Ovary (tissue), 3 donors: ENCODE measurements at regions not wholly inside any gene's neighbourhood (a gene's known extent, or its start where the extent isn't known, plus 50 kb on each side); places are given as distances from the start of the nearest gene placed in this dataset.
"Not testable (repeated sequence)": the region's sequence is repeated elsewhere in the genome, so short reads cannot be mapped to it uniquely, and the experiment has no call there.

Experiments
- CTCF ChIP-seq, 3 donors: fragments of 450-650 bp in 2 of 3; fragments of 200-600 bp in 1 of 3; IDR thresholded peaks; one replicate each; pipeline versions ENCODE4 v1.5.1 to v1.8.0; 2016 to 2022; ENCODE audit warnings: antibody characterized with exemption in 3 of 3, mild to moderate bottlenecking in 1 of 3
- POLR2A ChIP-seq: fragments of 450-650 bp; IDR thresholded peaks from one replicate; pipeline ENCODE4 v1.6.1; 2017; ENCODE audit warnings: antibody characterized with exemption, mild to moderate bottlenecking, moderate library complexity
- donor health status: DM: no; HTN: no; CAD: no.

GRCh38 chr3:135439632-135440031, 525.9 kb upstream of the PPP2R3A start:
- not testable (repeated sequence) for TF ChIP-seq POLR2A; CTCF (IDR thresholded peaks at IDR 0.05)
